ENCODE measurements at regions not wholly inside any gene's neighbourhood (a gene's known extent, or its start where the extent isn't known, plus 50 kb on each side); places are given as distances from the start of the nearest gene placed in this dataset.

GRCh38 chr11:28956446-28956845 is 848.3 kb downstream of the METTL15 start:
- TF ChIP-seq CTCF (IDR thresholded peaks at IDR 0.05; ENCODE audit: insufficient read depth, low read length) (no peak), REST (IDR thresholded peaks at IDR 0.05; ENCODE audit: insufficient replicate concordance, low read depth) (no peak), SPI1 (IDR thresholded peaks at IDR 0.05; ENCODE audit: borderline replicate concordance, low read depth) (no peak)

Measured in HL-60 (cell line).